Endodermal cell (in vitro differentiated cells): ENCODE measurements at regions not wholly inside any gene's neighbourhood (a gene's known extent, or its start where the extent isn't known, plus 50 kb on each side); places are given as distances from the start of the nearest gene placed in this dataset.
A peak's percentile ranks its signal among the peaks of the same experiment; 100 is the strongest.

Experiments used
- DNase-seq: peaks from one replicate; pipeline ENCODE4 v3.0.0-alpha.2; 2017
- H3K27ac ChIP-seq: 2 replicates; pipeline ENCODE4 v1.5.1; 2013; ENCODE audit warnings: mild to moderate bottlenecking, low read depth, low read length, moderate library complexity
- H3K27me3 ChIP-seq: 2 replicates; pipeline ENCODE4 v1.6.1; 2013; ENCODE audit warnings: mild to moderate bottlenecking, low read length, moderate library complexity; ENCODE audit not compliant: insufficient read depth, control insufficient read depth, poor library complexity, severe bottlenecking
- H3K36me3 ChIP-seq: 2 replicates; pipeline ENCODE4 v1.7.0; 2013; ENCODE audit warnings: mild to moderate bottlenecking, low read length, moderate library complexity; ENCODE audit not compliant: control insufficient read depth, insufficient read depth
- H3K4me1 ChIP-seq: one replicate; pipeline ENCODE4 v1.7.0; 2013; ENCODE audit warnings: low read length; ENCODE audit not compliant: control insufficient read depth, insufficient read depth
- H3K4me3 ChIP-seq: 2 replicates; pipeline ENCODE4 v1.5.1; 2013; ENCODE audit warnings: mild to moderate bottlenecking, low read length, moderate library complexity
- H3K9ac ChIP-seq: 2 replicates; pipeline ENCODE4 v1.6.1; 2013; ENCODE audit warnings: mild to moderate bottlenecking, low read length, moderate library complexity; ENCODE audit not compliant: poor library complexity, severe bottlenecking; ENCODE audit errors: extremely low read depth
- H3K9me3 ChIP-seq: 2 replicates; pipeline ENCODE4 v1.6.1; 2013; ENCODE audit warnings: mild to moderate bottlenecking, low read length, moderate library complexity; ENCODE audit not compliant: control insufficient read depth
- H3K27ac Mint-ChIP-seq: 2 replicates; pipeline ENCODE4 v1.8.0; 2020; ENCODE audit warnings: mixed read lengths
- H3K27me3 Mint-ChIP-seq: 2 replicates; pipeline ENCODE4 v1.8.0; 2021; ENCODE audit warnings: mild to moderate bottlenecking, mixed read lengths; ENCODE audit not compliant: insufficient read depth
- H3K36me3 Mint-ChIP-seq: 2 replicates; pipeline ENCODE4 v1.8.0; 2020; ENCODE audit warnings: low read depth, mixed read lengths
- H3K4me1 Mint-ChIP-seq: 2 replicates; pipeline ENCODE4 v1.8.0; 2020; ENCODE audit warnings: mixed read lengths
- H3K4me3 Mint-ChIP-seq: 2 replicates; pipeline ENCODE4 v1.8.0; 2020; ENCODE audit warnings: mild to moderate bottlenecking, moderate library complexity, mixed read lengths
- H3K9me3 Mint-ChIP-seq: 2 replicates; pipeline ENCODE4 v1.8.0; 2020; ENCODE audit warnings: mild to moderate bottlenecking, mixed read lengths
- CTCF ChIP-seq: fragments of 200-600 bp; sonication (generic); conservative IDR thresholded peaks from 2 replicates; pipeline ENCODE4 v1.5.0; 2021; ENCODE audit warnings: antibody characterized with exemption, mild to moderate bottlenecking
- WGBS, 2 experiments: methylation state at CpG; one replicate each; pipeline versions ENCODE4 v1.1.5 to v1.1.7; 2013; ENCODE audit warnings: missing lambda C conversion rate in 2 of 2, mixed read lengths in 1 of 2; ENCODE audit not compliant: insufficient coverage in 1 of 2, insufficient read length in 1 of 2; 5-methylcytosine and 5-hydroxymethylcytosine counted together

- Mint-ChIP-seq H3K4me1 (peaks cover 3% of the 10 kb centered on the region), H3K36me3 (no peaks in the 10 kb centered on the region), H3K27me3 (no peaks in the 10 kb centered on the region), H3K9me3 (no peaks in the 10 kb centered on the region), H3K4me3 (no peak overlapping the region), H3K27ac (no peak overlapping the region)
- no peaks in the 10 kb centered on the region for H3K9me3 ChIP-seq
- H3K9ac ChIP-seq: no peak overlapping the region
- no peak for DNase-seq
- no peaks in the 10 kb centered on the region for H3K4me1 ChIP-seq
- no peaks in the 10 kb centered on the region for H3K27me3 ChIP-seq
- no peak for TF ChIP-seq CTCF
- no peak overlapping the region for H3K4me3 ChIP-seq
- H3K36me3 ChIP-seq: no peaks in the 10 kb centered on the region
- H3K27ac ChIP-seq: no peak overlapping the region
Observed at GRCh38 chr3:154582501-154582900, 152.5 kb upstream of the GPR149 start.

- no peak overlapping the region for H3K9ac ChIP-seq
- Mint-ChIP-seq H3K9me3 (peaks cover 1% of the 10 kb centered on the region), H3K27me3 (no peaks in the 10 kb centered on the region), H3K27ac (no peak overlapping the region), H3K36me3 (no peaks in the 10 kb centered on the region), H3K4me3 (no peak overlapping the region), H3K4me1 (no peaks in the 10 kb centered on the region)
- no peak overlapping the region for H3K4me3 ChIP-seq
- no peak for DNase-seq
- H3K36me3 ChIP-seq: no peaks in the 10 kb centered on the region
- H3K9me3 ChIP-seq: no peaks in the 10 kb centered on the region
- H3K27me3 ChIP-seq: no peaks in the 10 kb centered on the region
- no peaks in the 10 kb centered on the region for H3K4me1 ChIP-seq
- TF ChIP-seq CTCF: no peak
- H3K27ac ChIP-seq: no peak overlapping the region
- 94% methylated on average over 4 of the region's 4 CpGs; no CpG with 5 or more reads in 1 of the 2 experiments for WGBS, 2 experiments
Observed at GRCh38 chr3:154571553-154572226, 141.7 kb upstream of the GPR149 start.

- Mint-ChIP-seq H3K4me1 (no peaks in the 10 kb centered on the region), H3K4me3 (no peak overlapping the region), H3K9me3 (peaks cover 1% of the 10 kb centered on the region), H3K27me3 (no peaks in the 10 kb centered on the region), H3K36me3 (no peaks in the 10 kb centered on the region), H3K27ac (no peak overlapping the region)
- H3K9me3 ChIP-seq: no peaks in the 10 kb centered on the region
- no peak for DNase-seq
- H3K36me3 ChIP-seq: no peaks in the 10 kb centered on the region
- 71 to 86% methylated on average over 3 of the region's 3 CpGs for WGBS, 2 experiments
- no peak for TF ChIP-seq CTCF
- H3K4me1 ChIP-seq: peaks cover 4% of the 10 kb centered on the region
- H3K27ac ChIP-seq: peak overlapping the region; percentile 44
- H3K9ac ChIP-seq: no peak overlapping the region
- H3K4me3 ChIP-seq: no peak overlapping the region
- H3K27me3 ChIP-seq: no peaks in the 10 kb centered on the region
Observed at GRCh38 chr3:154568064-154568463, 138.1 kb upstream of the GPR149 start.
